ENCODE measurements at regions not wholly inside any gene's neighbourhood (a gene's known extent, or its start where the extent isn't known, plus 50 kb on each side); places are given as distances from the start of the nearest gene placed in this dataset.

GRCh38 chr13:109572389-109572788, 214.0 kb downstream of the IRS2 start:
- TF ChIP-seq CTCF (conservative IDR thresholded peaks at IDR 0.05 in 1 of 2, IDR thresholded peaks at IDR 0.05 in 1 of 2; ENCODE audit: extremely low read depth in 1 of 2, insufficient read depth in 1 of 2, low read depth in 1 of 2, low read length in 2 of 2) (no peak), EZH2 (IDR thresholded peaks at IDR 0.05; ENCODE audit: borderline replicate concordance, low read length) (no peak)

Data from mammary epithelial cell (primary cell).